ENCODE measurements at regions not wholly inside any gene's neighbourhood (a gene's known extent, or its start where the extent isn't known, plus 50 kb on each side); places are given as distances from the start of the nearest gene placed in this dataset.
"Not testable (repeated sequence)": the region's sequence is repeated elsewhere in the genome, so short reads cannot be mapped to it uniquely, and the experiment has no call there.

DNA sequence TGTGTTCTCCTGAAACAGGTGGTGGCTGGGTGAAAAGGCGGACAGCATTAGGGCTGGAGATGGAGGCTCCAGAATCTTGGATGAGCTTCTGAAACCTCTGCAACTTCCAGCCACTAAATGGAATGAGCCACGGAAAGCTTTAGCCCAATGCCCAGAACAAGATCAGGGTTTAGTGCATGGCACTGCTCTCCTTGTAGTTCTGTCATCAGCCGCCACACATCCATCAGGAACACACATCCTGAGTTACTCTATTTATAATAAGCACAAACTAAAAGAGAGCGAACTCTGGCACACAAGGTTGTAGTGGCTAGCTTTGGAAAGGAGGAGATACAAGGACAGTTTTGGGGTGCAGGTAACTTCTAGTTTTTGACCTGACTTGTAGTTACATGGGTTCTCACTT lies 93.0 kb downstream of the NAPG start:
- TF ChIP-seq, protein P1, sequence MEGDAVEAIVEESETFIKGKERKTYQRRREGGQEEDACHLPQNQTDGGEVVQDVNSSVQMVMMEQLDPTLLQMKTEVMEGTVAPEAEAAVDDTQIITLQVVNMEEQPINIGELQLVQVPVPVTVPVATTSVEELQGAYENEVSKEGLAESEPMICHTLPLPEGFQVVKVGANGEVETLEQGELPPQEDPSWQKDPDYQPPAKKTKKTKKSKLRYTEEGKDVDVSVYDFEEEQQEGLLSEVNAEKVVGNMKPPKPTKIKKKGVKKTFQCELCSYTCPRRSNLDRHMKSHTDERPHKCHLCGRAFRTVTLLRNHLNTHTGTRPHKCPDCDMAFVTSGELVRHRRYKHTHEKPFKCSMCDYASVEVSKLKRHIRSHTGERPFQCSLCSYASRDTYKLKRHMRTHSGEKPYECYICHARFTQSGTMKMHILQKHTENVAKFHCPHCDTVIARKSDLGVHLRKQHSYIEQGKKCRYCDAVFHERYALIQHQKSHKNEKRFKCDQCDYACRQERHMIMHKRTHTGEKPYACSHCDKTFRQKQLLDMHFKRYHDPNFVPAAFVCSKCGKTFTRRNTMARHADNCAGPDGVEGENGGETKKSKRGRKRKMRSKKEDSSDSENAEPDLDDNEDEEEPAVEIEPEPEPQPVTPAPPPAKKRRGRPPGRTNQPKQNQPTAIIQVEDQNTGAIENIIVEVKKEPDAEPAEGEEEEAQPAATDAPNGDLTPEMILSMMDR (IDR thresholded peaks at IDR 0.05; ENCODE audit: insufficient read depth, low read depth, low read length) = not testable (repeated sequence)
- TF ChIP-seq EZH2 (IDR thresholded peaks at IDR 0.05; ENCODE audit: insufficient read depth, low read length) = not testable (repeated sequence)
